CD4-positive, alpha-beta T cell (primary cell): ENCODE measurements at regions not wholly inside any gene's neighbourhood (a gene's known extent, or its start where the extent isn't known, plus 50 kb on each side); places are given as distances from the start of the nearest gene placed in this dataset.

Source experiments
- ATAC-seq: fragments of 200-7000 bp; cut with Tn5 transposase; one replicate; pipeline ENCODE4 v1.10.0; 2022; ENCODE audit warnings: mild to moderate bottlenecking; ENCODE audit not compliant: poor library complexity
- CTCF ChIA-PET: fragments of 350-600 bp; sonication (Branson Sonifier 250); formaldehyde crosslinking; loops from one replicate; lab custom pipeline; 2021; ENCODE audit warnings: antibody characterized with exemption, inconsistent platforms; lab: Charles Lee
- POLR2A ChIA-PET: fragments of 350-600 bp; sonication (Branson Sonifier 250); formaldehyde crosslinking; loops from one replicate; lab custom pipeline; 2021; ENCODE audit warnings: antibody characterized with exemption, inconsistent platforms; lab: Charles Lee
- DNase-seq, 14 experiments: peaks; one replicate each; pipeline ENCODE4 v3.0.0-alpha.2; 2013 to 2020; ENCODE audit warnings: mixed read lengths in 2 of 14
- H3K27ac ChIP-seq, 2 donors: one replicate each; pipeline versions ENCODE4 v1.5.1 to v1.7.0; 2013; ENCODE audit warnings: low read length in 2 of 2, low read depth in 1 of 2, mild to moderate bottlenecking in 1 of 2
- H3K27me3 ChIP-seq, 2 experiments: 1 replicate in 1 of 2; 2 replicates in 1 of 2; pipeline versions ENCODE4 v1.6.1 to v1.7.0; 2013; ENCODE audit warnings: low read length in 2 of 2, control low read depth in 1 of 2, mild to moderate bottlenecking in 1 of 2, moderate library complexity in 1 of 2; ENCODE audit not compliant: insufficient read depth in 2 of 2, control insufficient read depth in 1 of 2
- H3K36me3 ChIP-seq: one replicate; pipeline ENCODE4 v1.6.1; 2013; ENCODE audit warnings: low read length, control low read depth; ENCODE audit not compliant: insufficient read depth
- H3K4me1 ChIP-seq: one replicate; pipeline ENCODE4 v1.6.1; 2013; ENCODE audit warnings: low read length, control low read depth; ENCODE audit not compliant: insufficient read depth
- H3K4me3 ChIP-seq: one replicate; pipeline ENCODE4 v1.5.1; 2013; ENCODE audit warnings: mild to moderate bottlenecking, low read length, moderate library complexity
- H3K9me3 ChIP-seq, 2 experiments: 1 replicate in 1 of 2; 2 replicates in 1 of 2; pipeline versions ENCODE4 v1.6.1 to v1.7.0; 2013; ENCODE audit warnings: low read length in 2 of 2, mild to moderate bottlenecking in 2 of 2, control low read depth in 1 of 2, moderate library complexity in 1 of 2; ENCODE audit not compliant: control insufficient read depth in 1 of 2, insufficient read depth in 1 of 2
- H3K27ac Mint-ChIP-seq: one replicate; pipeline ENCODE4 v1.8.0; 2020; ENCODE audit warnings: mixed read lengths
- H3K27me3 Mint-ChIP-seq: one replicate; pipeline ENCODE4 v1.8.0; 2021; ENCODE audit warnings: mixed read lengths
- H3K36me3 Mint-ChIP-seq: one replicate; pipeline ENCODE4 v1.8.0; 2021; ENCODE audit warnings: low read depth, mixed read lengths
- H3K4me1 Mint-ChIP-seq: one replicate; pipeline ENCODE4 v1.8.0; 2021; ENCODE audit warnings: low read depth, mixed read lengths
- H3K4me3 Mint-ChIP-seq: one replicate; pipeline ENCODE4 v1.8.0; 2020; ENCODE audit warnings: mild to moderate bottlenecking, mixed read lengths
- H3K9me3 Mint-ChIP-seq: one replicate; pipeline ENCODE4 v1.8.0; 2020; ENCODE audit warnings: mixed read lengths
- CTCF ChIP-seq: fragments of 200-600 bp; IDR thresholded peaks from one replicate; pipeline ENCODE4 v1.8.0; 2022; ENCODE audit warnings: antibody characterized with exemption, mild to moderate bottlenecking
- intact Hi-C, 2 experiments: fragments of 100-400 bp; cut with DNase I in 1 of 2; cut with micrococcal nuclease in 1 of 2; formaldehyde crosslinking; loops; one replicate each; pipeline versions ENCODE4 v1.15.1 to v1.9.0; 2023 to 2025; cut with DNase I, micrococcal nuclease

- ChIA-PET CTCF (no interaction called here), POLR2A (no interaction called here)
- H3K9me3 Mint-ChIP-seq, result peaks cover 5% of the 10 kb centered on the region
- H3K4me1 Mint-ChIP-seq, result no peaks in the 10 kb centered on the region
- H3K36me3 Mint-ChIP-seq, result no peaks in the 10 kb centered on the region
- Histone ChIP-seq H3K4me1 (no peaks in the 10 kb centered on the region), H3K27me3 (no peaks in the 10 kb centered on the region), H3K36me3 (no peaks in the 10 kb centered on the region), H3K4me3 (no peak overlapping the region), H3K9me3 (peaks cover 0 to 11% of the 10 kb centered on the region in 2 experiments), H3K27ac (no peak overlapping the region)
- H3K27me3 Mint-ChIP-seq, result no peaks in the 10 kb centered on the region
- no peak overlapping the region for H3K4me3 Mint-ChIP-seq
- intact Hi-C loops, result no loop called here
- no peak for ATAC-seq
- DNase-seq, result no peak
- H3K27ac Mint-ChIP-seq, result no peak overlapping the region
- TF ChIP-seq CTCF, result no peak
Measured at GRCh38 chr5:4137781-4138180, 542.1 kb downstream of the IRX1 start.

GRCh38 chr5:4142842-4143241, 547.2 kb downstream of the IRX1 start:
- Mint-ChIP-seq H3K4me3 (no peak overlapping the region), H3K27me3 (no peaks in the 10 kb centered on the region), H3K27ac (no peak overlapping the region), H3K9me3 (peaks cover 6% of the 10 kb centered on the region), H3K36me3 (no peaks in the 10 kb centered on the region), H3K4me1 (no peaks in the 10 kb centered on the region)
- no peak for TF ChIP-seq CTCF
- ChIA-PET CTCF (no interaction called here), POLR2A (no interaction called here)
- Histone ChIP-seq H3K4me3 (no peak overlapping the region), H3K36me3 (no peaks in the 10 kb centered on the region), H3K4me1 (no peaks in the 10 kb centered on the region), H3K27me3 (no peaks in the 10 kb centered on the region), H3K27ac (no peak overlapping the region), H3K9me3 (peaks cover 0 to 20% of the 10 kb centered on the region in 2 experiments)
- ATAC-seq, result no peak
- intact Hi-C loops, result no loop called here
- DNase-seq, result no peak

- Mint-ChIP-seq H3K4me1 (no peaks in the 10 kb centered on the region), H3K27ac (no peak overlapping the region), H3K9me3 (peaks cover 6% of the 10 kb centered on the region), H3K4me3 (no peak overlapping the region), H3K27me3 (no peaks in the 10 kb centered on the region), H3K36me3 (no peaks in the 10 kb centered on the region)
- ATAC-seq, result no peak
- no peaks in the 10 kb centered on the region for H3K36me3 ChIP-seq
- CTCF ChIA-PET, result no interaction called here
- no peaks in the 10 kb centered on the region for H3K4me1 ChIP-seq
- no peak for DNase-seq
- intact Hi-C loops, result no loop called here
- no peak overlapping the region for H3K4me3 ChIP-seq
- no peak for TF ChIP-seq CTCF
- H3K27ac ChIP-seq, result no peak overlapping the region
- POLR2A ChIA-PET, result no interaction called here
- no peaks in the 10 kb centered on the region for H3K27me3 ChIP-seq
- H3K9me3 ChIP-seq, result peaks cover 0 to 22% of the 10 kb centered on the region in 2 experiments
Measured at GRCh38 chr5:4144411-4145007, 548.9 kb downstream of the IRX1 start.
